ENCODE measurements at regions not wholly inside any gene's neighbourhood (a gene's known extent, or its start where the extent isn't known, plus 50 kb on each side); places are given as distances from the start of the nearest gene placed in this dataset.

- no peak for TF ChIP-seq EGR1 (IDR thresholded peaks at IDR 0.05; ENCODE audit: borderline replicate concordance, low read depth, low read length)
Measured at GRCh38 chr10:34049887-34050286, 715.4 kb upstream of the NRP1 start (continued).

GRCh38 chr10:34049469-34049868 is 715.0 kb upstream of the NRP1 start:
- TF ChIP-seq SIN3A (conservative IDR thresholded peaks at IDR 0.05 in 1 of 2, IDR thresholded peaks at IDR 0.05 in 1 of 2; ENCODE audit: low read depth in 1 of 2, low read length in 2 of 2), result no peak
- no peak for TF ChIP-seq BACH1 (IDR thresholded peaks at IDR 0.05; ENCODE audit: low read length)
- no peak for TF ChIP-seq NRF1 (IDR thresholded peaks at IDR 0.05; ENCODE audit: low read depth, low read length)
- no peak for TF ChIP-seq CREB1 (IDR thresholded peaks at IDR 0.05)
- no peak for TF ChIP-seq YY1 (IDR thresholded peaks at IDR 0.05; ENCODE audit: low read depth, low read length)
- H4K20me1 ChIP-seq (replicated peaks in 1 of 2; ENCODE audit: control insufficient read depth in 1 of 2, insufficient read depth in 2 of 2, low read length in 2 of 2), result no peaks in the 10 kb centered on the region
- no peaks in the 10 kb centered on the region; a peak in 1 of 7 replicates for H3K27me3 ChIP-seq (replicated peaks in 1 of 4; ENCODE audit: control insufficient read depth in 3 of 4, extremely low read depth in 1 of 4, insufficient read depth in 3 of 4, low read length in 3 of 4)
- H3K9me3 ChIP-seq (ENCODE audit: insufficient read depth in 2 of 2, low read depth in 1 of 2, low read length in 1 of 2), result no peaks in the 10 kb centered on the region
- H3K56ac ChIP-seq (replicated peaks; ENCODE audit: insufficient read length, low read depth, low read length), result no peak overlapping the region
- no peak overlapping the region for H3K18ac ChIP-seq (ENCODE audit: extremely low read depth, low read length)
- no peak overlapping the region for H2AFZ ChIP-seq (ENCODE audit: low read length)
- FAIRE-seq (no peak), DNase-seq (ENCODE audit: low read depth in 1 of 2, low spot score in 2 of 2) (no peak)
- no peaks in the 10 kb centered on the region for H3K36me3 ChIP-seq (ENCODE audit: control insufficient read depth in 2 of 4, insufficient read depth in 4 of 4, low read length in 3 of 4)
- H4K8ac ChIP-seq (ENCODE audit: extremely low read depth, insufficient read depth, low read length), result no peak overlapping the region
- no peak overlapping the region for H2BK12ac ChIP-seq (ENCODE audit: low read depth, low read length)
- H2BK5ac ChIP-seq (ENCODE audit: low read depth, low read length), result no peak overlapping the region
- no peak overlapping the region for H3K23ac ChIP-seq (ENCODE audit: insufficient read length)
- no peak overlapping the region for H2BK20ac ChIP-seq (ENCODE audit: low read length)
- H4K5ac ChIP-seq (ENCODE audit: insufficient read length, low read depth, low read length), result no peak overlapping the region
- H3K79me2 ChIP-seq (ENCODE audit: control insufficient read depth in 1 of 2, insufficient read depth in 2 of 2, low read length in 2 of 2), result no peaks in the 10 kb centered on the region
- 91% methylated on average over 3 of the region's 3 CpGs; no CpG with 5 or more reads in 1 of the 2 experiments for WGBS, 2 experiments (ENCODE audit: extremely low coverage in 1 of 2, insufficient coverage in 1 of 2, insufficient read length in 1 of 2, insufficient replicate concordance in 2 of 2, low coverage in 1 of 2, low lambda C conversion rate in 2 of 2, missing lambda C conversion rate in 1 of 2)
- no peaks in the 10 kb centered on the region for H3K79me1 ChIP-seq (ENCODE audit: low read depth, low read length)
- H3K23me2 ChIP-seq (ENCODE audit: low read depth, low read length), result no peaks in the 10 kb centered on the region
- CTCF ChIA-PET (ENCODE audit: partially characterized antibody), result no interaction called here
- no peak overlapping the region for H2BK120ac ChIP-seq (replicated peaks; ENCODE audit: low read depth, low read length)
- H3K9ac ChIP-seq (replicated peaks in 1 of 4; ENCODE audit: extremely low read depth in 1 of 4, low read depth in 3 of 4, low read length in 3 of 4), result no peak overlapping the region
- H3K27ac ChIP-seq (ENCODE audit: low read depth, low read length), result no peak overlapping the region
- H2AK5ac ChIP-seq (ENCODE audit: low read depth, low read length), result no peak overlapping the region
- no peak overlapping the region for H2BK15ac ChIP-seq (ENCODE audit: low read length)
- no peak overlapping the region for H3K14ac ChIP-seq (ENCODE audit: insufficient read length)
- no peak overlapping the region for H3K4ac ChIP-seq (replicated peaks; ENCODE audit: insufficient read length, low read depth, low read length)
- no peak overlapping the region for H3K4me2 ChIP-seq (ENCODE audit: insufficient read depth in 1 of 2, low read depth in 2 of 2, low read length in 2 of 2)
- H3K4me3 ChIP-seq (ENCODE audit: extremely low read depth in 1 of 4, insufficient read depth in 2 of 4, low read depth in 3 of 4, low read length in 4 of 4), result no peak overlapping the region
- POLR2A ChIA-PET (ENCODE audit: partially characterized antibody), result no interaction called here
- no peak overlapping the region for H4K91ac ChIP-seq (replicated peaks; ENCODE audit: insufficient read length, low read length)
- H3K4me1 ChIP-seq (replicated peaks in 1 of 4; ENCODE audit: control insufficient read depth in 3 of 4, insufficient read depth in 4 of 4, low read length in 3 of 4), result no peaks in the 10 kb centered on the region

Data from H1 (cell line).